SIG-M5 (cell line): ENCODE measurements at regions not wholly inside any gene's neighbourhood (a gene's known extent, or its start where the extent isn't known, plus 50 kb on each side); places are given as distances from the start of the nearest gene placed in this dataset.
"Not testable (repeated sequence)": the region's sequence is repeated elsewhere in the genome, so short reads cannot be mapped to it uniquely, and the experiment has no call there.

Experiments
- DNase-seq: peaks from one replicate; lab custom pipeline; 2025; lab: John Stamatoyannopoulos, UW

- not testable (repeated sequence) for DNase-seq
These were observed 402.3 kb upstream of the MIR17HG start for GRCh38 chr13:90945146-90945545.

- not testable (repeated sequence) for DNase-seq
These were observed 401.4 kb upstream of the MIR17HG start for GRCh38 chr13:90946125-90946524.

- DNase-seq: no peak
These were observed 399.5 kb upstream of the MIR17HG start for GRCh38 chr13:90947976-90948375.

- no peak for DNase-seq
These were observed 397.3 kb upstream of the MIR17HG start for GRCh38 chr13:90950160-90950559.

- DNase-seq: no peak
These were observed 395.8 kb upstream of the MIR17HG start for GRCh38 chr13:90951663-90952062.

- DNase-seq: no peak
These were observed 395.2 kb upstream of the MIR17HG start for GRCh38 chr13:90952326-90952725.

GRCh38 chr13:90954605-90955195 lies 392.8 kb upstream of the MIR17HG start:
- no peak for DNase-seq

GRCh38 chr13:90956031-90956430 lies 391.5 kb upstream of the MIR17HG start:
- DNase-seq: no peak

- no peak for DNase-seq
These were observed 388.6 kb upstream of the MIR17HG start for GRCh38 chr13:90958866-90959265.

- no peak for DNase-seq
These were observed 379.2 kb upstream of the MIR17HG start for GRCh38 chr13:90968166-90968904.

- DNase-seq: no peak
These were observed 373.1 kb upstream of the MIR17HG start for GRCh38 chr13:90974249-90974975.

- no peak for DNase-seq
These were observed 368.4 kb upstream of the MIR17HG start for GRCh38 chr13:90979059-90979458.

- no peak for DNase-seq
These were observed 362.7 kb upstream of the MIR17HG start for GRCh38 chr13:90984756-90985155.

- no peak for DNase-seq
These were observed 352.5 kb upstream of the MIR17HG start for GRCh38 chr13:90995001-90995400.

GRCh38 chr13:90995614-90996013 lies 351.9 kb upstream of the MIR17HG start:
- no peak for DNase-seq

- DNase-seq: no peak
These were observed 349.5 kb upstream of the MIR17HG start for GRCh38 chr13:90997951-90998350.

GRCh38 chr13:90999401-90999800 lies 348.1 kb upstream of the MIR17HG start:
- DNase-seq: no peak

GRCh38 chr13:91001371-91001770 lies 346.1 kb upstream of the MIR17HG start:
- no peak for DNase-seq

GRCh38 chr13:91014696-91015095 lies 332.8 kb upstream of the MIR17HG start:
- DNase-seq: no peak

GRCh38 chr13:91017031-91017668 lies 330.3 kb upstream of the MIR17HG start:
- DNase-seq: no peak

GRCh38 chr13:91017669-91018053 lies 329.8 kb upstream of the MIR17HG start:
- no peak for DNase-seq

GRCh38 chr13:91020461-91021034 lies 326.9 kb upstream of the MIR17HG start:
- DNase-seq: no peak
